Effector memory CD4-positive, alpha-beta T cell (primary cell): ENCODE measurements at regions not wholly inside any gene's neighbourhood (a gene's known extent, or its start where the extent isn't known, plus 50 kb on each side); places are given as distances from the start of the nearest gene placed in this dataset.

Experiments used
- DNase-seq, 3 donors: peaks; one replicate each; pipeline ENCODE4 v3.0.0-alpha.2; 2020
- H3K27ac ChIP-seq: 2 replicates; pipeline ENCODE4 v1.7.0; 2013; ENCODE audit warnings: mild to moderate bottlenecking, low read length, moderate library complexity; ENCODE audit not compliant: insufficient read depth, poor library complexity, severe bottlenecking
- H3K27me3 ChIP-seq: replicated peaks from 2 replicates; pipeline ENCODE4 v1.7.0; 2013; ENCODE audit warnings: mild to moderate bottlenecking, low read length; ENCODE audit not compliant: insufficient read depth, control insufficient read depth, poor library complexity, severe bottlenecking
- H3K36me3 ChIP-seq: 2 replicates; pipeline ENCODE4 v1.7.0; 2013; ENCODE audit warnings: mild to moderate bottlenecking, low read length, moderate library complexity; ENCODE audit not compliant: control insufficient read depth, insufficient read depth
- H3K4me1 ChIP-seq: 2 replicates; pipeline ENCODE4 v1.7.0; 2013; ENCODE audit warnings: low read length, mild to moderate bottlenecking; ENCODE audit not compliant: control insufficient read depth, insufficient read depth, poor library complexity, severe bottlenecking
- H3K4me3 ChIP-seq: 2 replicates; pipeline ENCODE4 v1.7.0; 2013; ENCODE audit warnings: low read length, low read depth, mild to moderate bottlenecking; ENCODE audit not compliant: insufficient read depth, poor library complexity, severe bottlenecking
- H3K9me3 ChIP-seq: 2 replicates; pipeline ENCODE4 v1.7.0; 2013; ENCODE audit warnings: mild to moderate bottlenecking, low read length, moderate library complexity; ENCODE audit not compliant: control insufficient read depth

- H3K27ac ChIP-seq: no peak overlapping the region
- no peaks in the 10 kb centered on the region for H3K9me3 ChIP-seq
- no peaks in the 10 kb centered on the region for H3K4me1 ChIP-seq
- H3K4me3 ChIP-seq: no peak overlapping the region
- H3K27me3 ChIP-seq: no peaks in the 10 kb centered on the region
- no peaks in the 10 kb centered on the region for H3K36me3 ChIP-seq
- no peak for DNase-seq
Observed at GRCh38 chr3:117799387-117799735, 1089.8 kb downstream of the TUSC7 start.

GRCh38 chr3:117801912-117802239, 1092.3 kb downstream of the TUSC7 start:
- no peaks in the 10 kb centered on the region for H3K9me3 ChIP-seq
- H3K4me1 ChIP-seq: no peaks in the 10 kb centered on the region
- H3K27me3 ChIP-seq: no peaks in the 10 kb centered on the region
- no peak for DNase-seq
- H3K4me3 ChIP-seq: no peak overlapping the region
- no peak overlapping the region for H3K27ac ChIP-seq
- no peaks in the 10 kb centered on the region for H3K36me3 ChIP-seq

GRCh38 chr3:117809186-117810081, 1099.9 kb downstream of the TUSC7 start:
- Histone ChIP-seq H3K27ac (no peak overlapping the region), H3K4me1 (no peaks in the 10 kb centered on the region), H3K4me3 (no peak overlapping the region), H3K9me3 (no peaks in the 10 kb centered on the region), H3K27me3 (no peaks in the 10 kb centered on the region), H3K36me3 (no peaks in the 10 kb centered on the region)
- DNase-seq: no peak

- no peak for DNase-seq
- H3K27ac ChIP-seq: no peak overlapping the region
- no peak overlapping the region for H3K4me3 ChIP-seq
- no peaks in the 10 kb centered on the region for H3K27me3 ChIP-seq
- no peaks in the 10 kb centered on the region for H3K9me3 ChIP-seq
- H3K36me3 ChIP-seq: no peaks in the 10 kb centered on the region
- H3K4me1 ChIP-seq: no peaks in the 10 kb centered on the region
Observed at GRCh38 chr3:117811786-117812185, 1102.2 kb downstream of the TUSC7 start.

GRCh38 chr3:117814975-117815374, 1105.4 kb downstream of the TUSC7 start:
- DNase-seq: no peak
- Histone ChIP-seq H3K36me3 (no peaks in the 10 kb centered on the region), H3K27me3 (no peaks in the 10 kb centered on the region), H3K9me3 (no peaks in the 10 kb centered on the region), H3K27ac (no peak overlapping the region), H3K4me1 (no peaks in the 10 kb centered on the region), H3K4me3 (no peak overlapping the region)

- Histone ChIP-seq H3K27ac (no peak overlapping the region), H3K27me3 (no peaks in the 10 kb centered on the region), H3K36me3 (no peaks in the 10 kb centered on the region), H3K4me3 (no peak overlapping the region), H3K9me3 (no peaks in the 10 kb centered on the region), H3K4me1 (no peaks in the 10 kb centered on the region)
- DNase-seq: no peak
Observed at GRCh38 chr3:117817103-117817502, 1107.5 kb downstream of the TUSC7 start.

- no peak overlapping the region for H3K4me3 ChIP-seq
- no peak overlapping the region for H3K27ac ChIP-seq
- H3K36me3 ChIP-seq: no peaks in the 10 kb centered on the region
- H3K9me3 ChIP-seq: no peaks in the 10 kb centered on the region
- no peaks in the 10 kb centered on the region for H3K27me3 ChIP-seq
- no peaks in the 10 kb centered on the region for H3K4me1 ChIP-seq
- no peak for DNase-seq
Observed at GRCh38 chr3:117818592-117818991, 1109.0 kb downstream of the TUSC7 start.

GRCh38 chr3:117820658-117821299, 1111.2 kb downstream of the TUSC7 start:
- H3K9me3 ChIP-seq: no peaks in the 10 kb centered on the region
- H3K4me3 ChIP-seq: no peak overlapping the region
- H3K4me1 ChIP-seq: no peaks in the 10 kb centered on the region
- H3K27ac ChIP-seq: no peak overlapping the region
- no peaks in the 10 kb centered on the region for H3K27me3 ChIP-seq
- H3K36me3 ChIP-seq: no peaks in the 10 kb centered on the region
- no peak for DNase-seq

GRCh38 chr3:117822416-117822815, 1112.8 kb downstream of the TUSC7 start:
- Histone ChIP-seq H3K4me1 (no peaks in the 10 kb centered on the region), H3K27me3 (no peaks in the 10 kb centered on the region), H3K4me3 (no peak overlapping the region), H3K9me3 (peaks cover 3% of the 10 kb centered on the region), H3K27ac (no peak overlapping the region), H3K36me3 (no peaks in the 10 kb centered on the region)
- no peak for DNase-seq

GRCh38 chr3:117836296-117836695, 1126.7 kb downstream of the TUSC7 start:
- Histone ChIP-seq H3K27me3 (no peaks in the 10 kb centered on the region), H3K27ac (no peak overlapping the region), H3K4me3 (no peak overlapping the region), H3K36me3 (no peaks in the 10 kb centered on the region), H3K9me3 (no peaks in the 10 kb centered on the region), H3K4me1 (no peaks in the 10 kb centered on the region)
- no peak for DNase-seq
